Muscle layer of colon (tissue), 2 donors: ENCODE measurements at regions not wholly inside any gene's neighbourhood (a gene's known extent, or its start where the extent isn't known, plus 50 kb on each side); places are given as distances from the start of the nearest gene placed in this dataset.

Experiments used
- H3K27ac ChIP-seq: one replicate; pipeline ENCODE4 v1.7.0; 2013; ENCODE audit warnings: low read depth, mild to moderate bottlenecking, low read length, moderate library complexity
- H3K27me3 ChIP-seq, 2 donors: one replicate each; pipeline ENCODE4 v1.7.0; 2013; ENCODE audit warnings: low read length in 2 of 2, mild to moderate bottlenecking in 2 of 2; ENCODE audit not compliant: insufficient read depth in 2 of 2, control insufficient read depth in 1 of 2
- H3K36me3 ChIP-seq: one replicate; pipeline ENCODE4 v1.7.0; 2013; ENCODE audit warnings: mild to moderate bottlenecking, low read length; ENCODE audit not compliant: insufficient read depth
- H3K4me1 ChIP-seq: one replicate; pipeline ENCODE4 v1.7.0; 2013; ENCODE audit warnings: mild to moderate bottlenecking, low read length; ENCODE audit not compliant: insufficient read depth
- H3K4me3 ChIP-seq, 2 donors: one replicate each; pipeline ENCODE4 v1.7.0; 2013; ENCODE audit warnings: low read length in 2 of 2, low read depth in 1 of 2, mild to moderate bottlenecking in 1 of 2, moderate library complexity in 1 of 2
- H3K9ac ChIP-seq: one replicate; pipeline ENCODE4 v1.7.0; 2013; ENCODE audit warnings: low read length
- H3K9me3 ChIP-seq: one replicate; pipeline ENCODE4 v1.7.0; 2013; ENCODE audit warnings: mild to moderate bottlenecking, low read length
- donor health status: abdominal sarcoma.
- donor health status: Adenocarcinoma of cecum.

- no peaks in the 10 kb centered on the region for H3K4me1 ChIP-seq
- no peak overlapping the region for H3K9ac ChIP-seq
- H3K4me3 ChIP-seq, result no peak overlapping the region
- no peaks in the 10 kb centered on the region for H3K36me3 ChIP-seq
- H3K27me3 ChIP-seq, result peaks cover 2 to 11% of the 10 kb centered on the region in 2 donors
- H3K27ac ChIP-seq, result no peak overlapping the region
- H3K9me3 ChIP-seq, result no peaks in the 10 kb centered on the region
These were observed 83.3 kb upstream of the IRX3 start for GRCh38 chr16:54369861-54370260.

DNA sequence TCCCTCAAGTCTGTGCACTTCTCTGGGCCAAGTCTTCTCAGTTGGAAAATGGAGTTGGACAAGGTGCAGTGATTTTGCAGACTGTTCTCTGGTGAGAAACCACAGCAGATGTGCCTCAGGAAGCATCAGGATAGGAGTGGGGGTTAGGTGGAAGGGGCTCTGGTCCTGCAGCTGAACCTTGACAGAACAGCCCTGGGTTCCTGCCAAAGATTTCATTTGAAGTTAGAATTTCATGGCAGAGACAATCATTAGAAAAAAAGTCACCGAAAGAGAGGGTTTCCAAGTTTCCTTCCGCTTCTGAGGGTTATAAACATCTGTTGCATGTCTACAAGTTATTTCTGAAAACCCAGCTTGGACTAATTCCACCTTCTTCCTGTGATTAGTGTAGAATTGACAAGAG, 80.4 kb upstream of the IRX3 start:
- Histone ChIP-seq H3K4me1 (no peaks in the 10 kb centered on the region), H3K9me3 (no peaks in the 10 kb centered on the region), H3K36me3 (no peaks in the 10 kb centered on the region), H3K27ac (no peak overlapping the region), H3K9ac (no peak overlapping the region), H3K27me3 (peaks cover 0 to 12% of the 10 kb centered on the region in 2 donors), H3K4me3 (no peak overlapping the region)

DNA sequence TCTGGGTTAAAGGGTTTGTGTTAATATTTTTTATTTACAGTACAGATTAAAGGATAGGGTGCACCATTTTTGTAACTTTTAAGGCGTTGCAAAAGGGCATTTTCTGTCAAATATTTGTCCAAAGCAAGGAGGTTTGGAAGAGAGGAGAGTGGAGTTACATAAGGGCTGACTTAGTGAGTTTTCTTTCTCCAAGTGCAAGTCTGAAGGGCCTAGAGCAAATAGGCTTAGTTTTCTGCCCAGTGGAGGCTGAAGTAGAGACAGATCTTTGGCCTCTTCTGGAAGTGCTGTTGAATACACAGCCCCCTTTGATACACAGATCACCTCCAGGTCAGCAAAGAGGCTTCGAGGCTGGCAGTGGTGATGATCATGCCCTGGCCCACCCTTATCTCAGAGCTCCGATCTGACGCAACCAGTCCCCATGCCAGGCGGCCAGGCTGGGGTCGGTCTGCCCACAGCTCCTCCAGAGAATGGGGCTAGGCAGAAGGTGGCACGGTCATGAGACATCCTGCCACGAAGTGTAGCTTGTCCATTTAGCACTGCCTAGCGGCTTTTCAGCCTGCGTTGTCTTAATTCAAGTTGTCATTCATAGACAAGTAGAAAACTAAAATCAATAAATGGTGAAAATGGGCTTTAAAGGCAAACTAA, 79.5 kb upstream of the IRX3 start:
- peaks cover 0 to 15% of the 10 kb centered on the region in 2 donors for H3K27me3 ChIP-seq
- no peaks in the 10 kb centered on the region for H3K9me3 ChIP-seq
- no peak overlapping the region for H3K4me3 ChIP-seq
- no peaks in the 10 kb centered on the region for H3K4me1 ChIP-seq
- no peak overlapping the region for H3K27ac ChIP-seq
- H3K36me3 ChIP-seq, result no peaks in the 10 kb centered on the region
- no peak overlapping the region for H3K9ac ChIP-seq

- Histone ChIP-seq H3K27me3 (peaks cover 0 to 11% of the 10 kb centered on the region in 2 donors), H3K4me3 (no peak overlapping the region), H3K36me3 (no peaks in the 10 kb centered on the region), H3K4me1 (no peaks in the 10 kb centered on the region), H3K9me3 (no peaks in the 10 kb centered on the region), H3K27ac (no peak overlapping the region), H3K9ac (no peak overlapping the region)
These were observed 77.2 kb upstream of the IRX3 start for GRCh38 chr16:54363766-54364165.

DNA sequence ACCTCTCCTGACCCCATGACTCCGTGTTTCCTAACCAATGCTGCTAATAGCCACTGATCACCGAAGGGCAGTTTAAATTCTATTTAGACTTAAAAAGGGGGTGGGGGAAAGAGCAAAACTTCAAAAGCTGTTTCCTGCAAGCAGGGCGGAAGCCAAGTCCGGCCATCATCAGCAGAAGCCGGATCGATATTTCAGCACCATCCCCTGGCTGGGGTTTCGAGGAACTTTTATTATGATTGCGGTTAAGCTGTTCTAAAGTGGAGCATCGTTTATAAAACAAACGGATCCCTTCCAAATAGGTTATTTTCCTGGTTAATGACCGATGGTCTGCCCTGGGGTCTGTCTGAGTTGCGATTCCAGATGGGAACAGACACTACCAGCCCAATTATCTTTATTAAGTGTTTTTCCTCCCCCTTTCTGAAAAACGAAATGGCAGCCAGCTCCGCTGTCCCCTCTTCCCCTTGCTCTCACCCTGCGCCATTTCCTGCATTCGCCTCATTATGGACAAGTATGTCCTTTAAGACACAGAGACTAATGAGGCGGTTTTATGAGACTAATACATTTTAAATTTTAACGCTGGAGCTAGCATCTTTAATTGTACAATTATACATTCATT, 76.1 kb upstream of the IRX3 start:
- Histone ChIP-seq H3K27me3 (peaks cover 0 to 11% of the 10 kb centered on the region in 2 donors), H3K36me3 (no peaks in the 10 kb centered on the region), H3K4me1 (no peaks in the 10 kb centered on the region), H3K9me3 (no peaks in the 10 kb centered on the region), H3K4me3 (no peak overlapping the region), H3K27ac (no peak overlapping the region), H3K9ac (no peak overlapping the region)

GRCh38 chr16:54361246-54361645, 74.7 kb upstream of the IRX3 start:
- H3K27me3 ChIP-seq, result peaks cover 0 to 11% of the 10 kb centered on the region in 2 donors
- no peaks in the 10 kb centered on the region for H3K9me3 ChIP-seq
- no peaks in the 10 kb centered on the region for H3K36me3 ChIP-seq
- H3K4me3 ChIP-seq, result no peak overlapping the region
- no peaks in the 10 kb centered on the region for H3K4me1 ChIP-seq
- no peak overlapping the region for H3K9ac ChIP-seq
- no peak overlapping the region for H3K27ac ChIP-seq

GRCh38 chr16:54360681-54361080, 74.1 kb upstream of the IRX3 start:
- H3K27me3 ChIP-seq, result peaks cover 0 to 11% of the 10 kb centered on the region in 2 donors
- H3K9ac ChIP-seq, result no peak overlapping the region

GRCh38 chr16:54359555-54359954, 73.0 kb upstream of the IRX3 start:
- Histone ChIP-seq H3K36me3 (no peaks in the 10 kb centered on the region), H3K9ac (no peak overlapping the region), H3K4me1 (no peaks in the 10 kb centered on the region), H3K4me3 (no peak overlapping the region), H3K9me3 (no peaks in the 10 kb centered on the region), H3K27ac (no peak overlapping the region), H3K27me3 (peaks cover 0 to 11% of the 10 kb centered on the region in 2 donors)

More at GRCh38 chr16:54360681-54361080, 74.1 kb upstream of the IRX3 start:
- no peaks in the 10 kb centered on the region for H3K9me3 ChIP-seq
- no peaks in the 10 kb centered on the region for H3K4me1 ChIP-seq
- H3K36me3 ChIP-seq, result no peaks in the 10 kb centered on the region
- H3K4me3 ChIP-seq, result no peak overlapping the region
- no peak overlapping the region for H3K27ac ChIP-seq

DNA sequence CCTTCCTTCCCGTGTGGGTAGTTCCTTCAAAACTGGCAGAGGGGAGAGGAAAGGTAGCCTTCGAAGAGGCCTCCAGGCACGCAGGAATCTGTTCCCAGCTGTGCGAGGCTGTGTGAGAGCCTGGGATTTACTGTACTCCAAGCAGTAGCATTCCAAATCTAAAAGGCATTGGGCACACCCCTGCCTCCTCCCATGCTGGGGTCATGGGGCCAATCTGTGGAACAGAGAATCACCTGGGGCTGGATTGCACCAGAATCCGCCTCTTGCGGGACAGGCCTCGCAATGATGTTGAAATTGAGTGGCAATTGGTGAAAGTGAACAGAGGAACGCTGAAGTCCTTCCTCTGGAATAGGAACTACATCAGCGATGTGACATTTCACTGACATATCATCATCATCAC, 72.5 kb upstream of the IRX3 start:
- no peak overlapping the region for H3K9ac ChIP-seq
- no peaks in the 10 kb centered on the region for H3K9me3 ChIP-seq
- no peak overlapping the region for H3K4me3 ChIP-seq
- no peak overlapping the region for H3K27ac ChIP-seq
- no peaks in the 10 kb centered on the region for H3K36me3 ChIP-seq
- no peaks in the 10 kb centered on the region for H3K4me1 ChIP-seq
- peaks cover 0 to 11% of the 10 kb centered on the region in 2 donors for H3K27me3 ChIP-seq

- H3K9ac ChIP-seq, result no peak overlapping the region
- H3K4me3 ChIP-seq, result no peak overlapping the region
- H3K27ac ChIP-seq, result no peak overlapping the region
- no peaks in the 10 kb centered on the region for H3K9me3 ChIP-seq
- H3K36me3 ChIP-seq, result no peaks in the 10 kb centered on the region
- H3K27me3 ChIP-seq, result peaks cover 0 to 5% of the 10 kb centered on the region in 2 donors
- no peaks in the 10 kb centered on the region for H3K4me1 ChIP-seq
These were observed 69.8 kb upstream of the IRX3 start for GRCh38 chr16:54356391-54356790.

DNA sequence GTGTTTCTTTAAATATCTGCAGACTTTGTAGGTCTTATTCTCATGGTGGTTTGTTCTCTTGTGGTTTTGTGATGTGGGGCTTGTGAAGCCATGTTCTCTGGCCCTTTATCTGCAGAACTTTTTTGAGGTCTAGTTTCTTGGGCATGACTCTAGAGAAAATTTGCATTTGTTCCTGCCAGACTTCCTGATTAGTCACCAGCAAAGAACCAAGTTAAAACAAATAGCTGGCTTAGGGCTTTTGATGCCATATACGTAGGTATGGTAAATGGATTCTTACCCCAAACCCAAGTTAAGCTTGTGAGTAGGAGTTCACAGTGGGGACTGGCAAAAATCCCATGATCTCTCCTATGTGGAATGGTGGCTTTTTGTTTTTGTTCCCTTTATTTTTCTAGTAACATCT, 68.7 kb upstream of the IRX3 start:
- H3K4me1 ChIP-seq, result no peaks in the 10 kb centered on the region
- H3K9ac ChIP-seq, result no peak overlapping the region
- H3K27me3 ChIP-seq, result no peaks in the 10 kb centered on the region
- no peaks in the 10 kb centered on the region for H3K9me3 ChIP-seq
- H3K36me3 ChIP-seq, result no peaks in the 10 kb centered on the region
- H3K4me3 ChIP-seq, result no peak overlapping the region
- no peak overlapping the region for H3K27ac ChIP-seq

GRCh38 chr16:54353097-54353496, 66.5 kb upstream of the IRX3 start:
- H3K4me3 ChIP-seq, result no peak overlapping the region
- H3K4me1 ChIP-seq, result no peaks in the 10 kb centered on the region
- H3K27ac ChIP-seq, result no peak overlapping the region
- no peak overlapping the region for H3K9ac ChIP-seq
- H3K36me3 ChIP-seq, result no peaks in the 10 kb centered on the region
- H3K9me3 ChIP-seq, result no peaks in the 10 kb centered on the region
- no peaks in the 10 kb centered on the region for H3K27me3 ChIP-seq
